ENCODE measurements at regions not wholly inside any gene's neighbourhood (a gene's known extent, or its start where the extent isn't known, plus 50 kb on each side); places are given as distances from the start of the nearest gene placed in this dataset.

DNA sequence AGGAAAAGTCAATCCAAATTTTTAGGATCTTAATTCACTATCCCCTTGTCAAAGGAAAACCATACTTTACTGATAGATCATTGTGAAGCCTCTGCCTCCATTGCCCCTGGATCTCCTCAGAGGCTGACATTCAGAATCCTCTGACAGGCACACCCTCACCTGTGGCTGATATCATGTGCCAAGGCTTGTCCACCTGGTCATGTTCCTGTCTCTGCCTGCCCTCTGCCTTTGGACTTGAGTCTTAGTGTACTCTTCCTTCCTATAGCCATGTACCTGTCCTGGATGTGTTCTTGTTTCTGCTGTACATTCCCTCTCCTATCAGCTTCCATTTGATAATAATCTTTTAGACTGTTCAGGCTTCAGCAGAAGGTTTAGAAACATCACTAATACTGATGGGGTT lies 179.4 kb downstream of the TNFSF13B start:
- TF ChIP-seq, protein P1, sequence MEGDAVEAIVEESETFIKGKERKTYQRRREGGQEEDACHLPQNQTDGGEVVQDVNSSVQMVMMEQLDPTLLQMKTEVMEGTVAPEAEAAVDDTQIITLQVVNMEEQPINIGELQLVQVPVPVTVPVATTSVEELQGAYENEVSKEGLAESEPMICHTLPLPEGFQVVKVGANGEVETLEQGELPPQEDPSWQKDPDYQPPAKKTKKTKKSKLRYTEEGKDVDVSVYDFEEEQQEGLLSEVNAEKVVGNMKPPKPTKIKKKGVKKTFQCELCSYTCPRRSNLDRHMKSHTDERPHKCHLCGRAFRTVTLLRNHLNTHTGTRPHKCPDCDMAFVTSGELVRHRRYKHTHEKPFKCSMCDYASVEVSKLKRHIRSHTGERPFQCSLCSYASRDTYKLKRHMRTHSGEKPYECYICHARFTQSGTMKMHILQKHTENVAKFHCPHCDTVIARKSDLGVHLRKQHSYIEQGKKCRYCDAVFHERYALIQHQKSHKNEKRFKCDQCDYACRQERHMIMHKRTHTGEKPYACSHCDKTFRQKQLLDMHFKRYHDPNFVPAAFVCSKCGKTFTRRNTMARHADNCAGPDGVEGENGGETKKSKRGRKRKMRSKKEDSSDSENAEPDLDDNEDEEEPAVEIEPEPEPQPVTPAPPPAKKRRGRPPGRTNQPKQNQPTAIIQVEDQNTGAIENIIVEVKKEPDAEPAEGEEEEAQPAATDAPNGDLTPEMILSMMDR (IDR thresholded peaks at IDR 0.05): no peak
- no peak for TF ChIP-seq POLR2A (IDR thresholded peaks at IDR 0.05)
- TF ChIP-seq POLR2AphosphoS5 (IDR thresholded peaks at IDR 0.05): no peak

Measured in sigmoid colon (tissue), 4 donors.